8988T (cell line): ENCODE measurements at regions not wholly inside any gene's neighbourhood (a gene's known extent, or its start where the extent isn't known, plus 50 kb on each side); places are given as distances from the start of the nearest gene placed in this dataset.

ENCODE experiments used
- DNase-seq: peaks from one replicate; pipeline ENCODE4 v3.0.0; 2011

DNA sequence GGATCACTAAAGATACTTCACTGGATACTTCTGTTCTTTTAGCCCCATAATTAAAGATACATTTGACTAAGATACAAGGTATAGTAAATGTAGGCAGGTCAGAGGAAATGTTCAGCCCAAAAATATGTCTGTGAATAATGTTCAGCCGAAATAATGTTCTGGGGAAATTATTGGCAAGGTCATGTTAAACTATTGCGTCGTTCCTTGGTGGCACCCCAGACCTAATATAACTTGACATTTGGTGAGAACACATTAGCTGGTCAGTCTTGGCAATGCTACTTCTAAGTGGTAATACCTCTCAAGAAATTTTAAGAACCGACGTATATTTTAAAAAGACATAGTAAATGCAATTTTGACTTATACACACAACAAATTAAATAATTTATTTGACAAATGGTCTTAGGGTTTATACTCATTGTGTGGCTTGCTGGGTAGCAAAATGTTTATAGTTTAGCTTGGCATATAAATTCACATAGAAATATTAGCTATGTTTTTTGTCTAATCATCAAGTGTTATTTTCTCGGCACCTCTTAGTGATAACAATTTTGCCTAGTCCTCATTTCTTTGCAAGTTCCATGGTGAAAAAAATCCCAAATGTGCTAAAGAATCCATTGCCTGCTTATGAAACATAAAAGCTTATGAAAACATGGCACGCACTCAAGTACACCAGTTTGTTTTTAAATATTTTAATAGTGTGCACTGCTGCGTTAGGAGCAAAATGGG is 270.3 kb upstream of the NEBL start:
- no peak for DNase-seq

DNA sequence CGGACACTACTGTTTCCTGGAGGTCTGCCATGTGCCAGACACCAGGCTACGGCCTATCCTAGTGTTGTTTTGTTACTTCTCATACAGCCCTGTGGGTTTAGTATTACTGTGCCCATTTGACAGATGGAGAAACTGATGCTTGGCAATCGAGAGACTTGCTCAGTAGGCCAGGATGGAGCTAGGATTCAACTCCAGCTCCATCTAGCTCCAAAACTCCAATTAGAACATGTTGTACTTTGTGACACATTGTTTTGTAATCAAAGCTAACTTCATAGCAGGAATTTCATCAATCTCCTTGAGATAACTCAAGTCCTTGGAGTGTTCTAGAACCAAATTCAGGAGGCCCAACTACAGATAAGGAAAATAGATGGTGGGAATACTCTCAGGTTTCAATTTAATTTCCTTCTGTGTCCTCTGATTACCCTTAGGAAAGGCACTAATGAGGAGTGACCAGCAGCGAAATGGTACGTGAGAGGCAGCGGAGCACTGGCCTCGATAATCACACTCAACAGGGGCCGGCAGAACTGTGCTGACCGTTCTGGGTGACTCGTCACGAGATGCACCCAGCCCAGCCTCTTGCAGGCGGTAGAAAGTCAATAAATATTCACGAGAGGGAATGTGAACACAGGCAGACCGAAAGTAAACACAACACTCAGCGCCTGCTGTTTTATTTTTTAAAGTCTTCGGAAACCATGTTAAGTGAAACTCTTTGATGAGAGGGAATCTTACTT is 269.6 kb upstream of the NEBL start:
- DNase-seq = no peak

DNA sequence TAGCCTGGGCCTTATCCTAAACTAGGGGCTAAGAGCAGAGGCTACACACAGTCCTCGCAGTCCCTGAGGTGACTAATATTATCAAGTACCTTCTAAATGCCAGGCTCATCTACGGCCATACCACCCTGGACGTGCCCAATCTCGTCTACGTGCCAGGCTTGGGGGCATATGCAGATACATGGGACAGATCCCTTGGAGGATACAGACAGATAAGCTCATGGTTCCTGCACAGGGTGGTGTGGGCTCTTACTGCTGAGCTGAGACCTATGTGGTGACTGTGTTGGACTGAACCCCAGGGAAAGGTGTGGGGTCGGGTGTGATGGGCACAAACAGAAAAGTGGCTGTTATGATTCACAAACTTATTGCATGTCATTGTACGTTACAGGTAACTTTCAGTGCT is 268.4 kb upstream of the NEBL start:
- no peak for DNase-seq

DNA sequence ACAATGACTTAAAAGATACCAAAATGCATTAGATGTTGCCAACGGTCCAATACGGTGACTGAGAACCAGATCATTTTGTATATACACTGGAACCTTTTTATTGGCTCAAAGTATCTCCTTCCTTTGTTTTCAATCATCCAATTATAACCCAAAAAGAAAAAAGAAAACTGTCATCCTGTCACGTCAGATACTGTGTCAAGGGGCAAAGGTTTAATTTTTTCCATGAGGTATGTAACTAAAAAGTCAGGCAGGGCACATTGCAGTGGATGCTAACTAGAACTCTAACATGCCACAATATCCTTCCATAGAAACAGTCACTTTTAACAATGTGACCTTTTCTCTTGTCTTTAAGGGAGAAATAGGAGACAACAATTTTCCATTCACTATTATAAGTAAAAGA is 267.6 kb upstream of the NEBL start:
- no peak for DNase-seq

DNA sequence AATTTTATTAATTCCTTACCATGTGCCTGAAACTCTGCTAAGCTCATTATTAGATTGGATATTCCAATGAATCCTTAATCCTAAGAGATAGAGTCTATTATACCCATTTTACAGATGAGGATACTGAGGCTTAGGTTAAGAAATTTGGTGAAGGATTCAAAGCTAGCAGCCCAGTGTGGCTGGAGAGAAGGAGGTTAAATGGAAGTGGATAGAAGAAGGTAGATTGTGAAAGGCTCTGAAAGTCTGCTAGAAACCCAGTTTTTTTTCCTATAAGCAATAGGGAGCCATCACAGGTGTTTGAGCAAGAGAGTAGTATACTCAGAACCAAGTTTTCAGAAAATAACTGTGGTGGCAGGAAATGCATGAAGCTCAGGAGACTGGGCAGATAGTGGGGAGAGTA is 265.8 kb upstream of the NEBL start:
- DNase-seq = no peak

DNA sequence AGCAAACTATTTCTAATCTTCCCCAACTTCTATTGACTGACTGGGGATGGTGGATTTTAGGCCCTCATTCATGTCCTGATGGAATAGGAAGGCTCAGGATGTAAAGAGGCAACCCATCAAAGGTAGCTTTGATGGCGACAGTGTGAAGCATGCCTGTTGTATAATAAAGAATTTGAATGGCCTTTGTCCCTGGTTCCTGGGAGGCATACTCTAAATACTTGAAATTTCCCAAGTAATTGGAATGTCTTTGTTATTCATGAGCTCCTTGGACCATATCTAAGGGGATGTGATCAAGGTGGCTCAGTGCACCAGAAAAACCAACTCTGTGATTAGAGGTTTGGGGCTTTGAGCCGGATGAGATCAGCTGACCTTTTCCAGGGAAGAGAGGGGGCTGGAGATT is 264.5 kb upstream of the NEBL start:
- DNase-seq = no peak

DNA sequence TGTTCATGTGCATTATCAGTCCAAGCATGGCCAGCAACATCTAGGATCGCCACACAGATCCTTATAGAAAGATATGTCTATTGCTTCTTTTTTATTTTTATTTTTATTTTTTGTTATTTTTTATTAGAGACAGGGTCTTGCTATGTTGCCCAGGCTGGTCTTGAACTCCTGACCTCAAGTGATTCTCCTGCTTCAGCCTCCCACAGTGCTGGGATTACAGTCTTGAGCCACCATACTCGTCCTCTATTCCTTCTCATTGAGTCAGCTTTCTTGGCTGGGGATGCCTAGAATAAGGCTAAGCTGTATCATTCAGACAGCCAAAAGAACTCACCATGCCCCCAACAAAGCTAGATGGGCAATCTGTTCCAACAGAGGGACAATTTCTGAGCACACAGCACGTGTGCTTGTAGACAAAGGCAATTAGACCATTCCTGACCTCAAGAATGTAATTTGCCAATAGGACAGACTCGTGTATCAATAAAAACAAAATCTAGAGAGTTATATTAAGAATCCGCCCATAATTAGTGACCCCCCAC is 264.0 kb upstream of the NEBL start:
- no peak for DNase-seq

DNA sequence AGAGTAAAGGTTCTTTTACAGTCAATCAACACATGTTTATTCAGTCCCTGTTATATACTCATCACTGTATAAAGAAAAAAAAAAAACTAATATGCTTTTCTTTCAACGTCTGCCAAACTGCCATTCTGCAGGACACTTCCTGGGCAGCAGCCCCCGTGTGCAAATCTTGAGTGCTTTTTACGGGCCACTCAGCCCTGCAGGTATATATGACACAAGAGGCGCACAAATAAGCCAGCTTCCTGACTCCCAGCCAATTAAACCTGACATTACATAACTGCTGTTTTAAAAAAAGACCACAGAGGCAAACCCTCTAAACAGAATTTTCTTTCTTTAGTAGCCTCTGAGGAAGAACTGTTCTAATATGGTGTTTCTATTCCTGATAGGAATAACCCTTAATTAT is 263.0 kb upstream of the NEBL start:
- DNase-seq = no peak

DNA sequence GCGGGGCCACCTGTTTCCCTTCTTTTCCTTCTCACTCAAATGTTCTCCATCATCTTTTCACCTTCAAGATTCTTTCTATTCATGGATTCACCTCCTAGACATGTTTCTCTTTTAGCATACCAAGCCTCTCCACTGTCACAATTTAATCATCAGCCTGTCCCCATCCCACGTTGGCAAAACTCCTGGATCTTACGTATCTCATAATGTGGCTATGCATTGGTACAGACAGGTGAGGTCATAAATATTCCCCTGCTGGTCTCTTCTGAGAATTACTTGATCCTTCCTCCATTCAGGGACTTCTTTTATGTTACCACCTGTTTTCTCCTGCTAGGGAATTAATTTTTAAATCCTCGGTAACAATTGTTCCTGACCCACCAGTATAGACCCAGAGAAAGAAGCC is 262.6 kb upstream of the NEBL start:
- DNase-seq = no peak

DNA sequence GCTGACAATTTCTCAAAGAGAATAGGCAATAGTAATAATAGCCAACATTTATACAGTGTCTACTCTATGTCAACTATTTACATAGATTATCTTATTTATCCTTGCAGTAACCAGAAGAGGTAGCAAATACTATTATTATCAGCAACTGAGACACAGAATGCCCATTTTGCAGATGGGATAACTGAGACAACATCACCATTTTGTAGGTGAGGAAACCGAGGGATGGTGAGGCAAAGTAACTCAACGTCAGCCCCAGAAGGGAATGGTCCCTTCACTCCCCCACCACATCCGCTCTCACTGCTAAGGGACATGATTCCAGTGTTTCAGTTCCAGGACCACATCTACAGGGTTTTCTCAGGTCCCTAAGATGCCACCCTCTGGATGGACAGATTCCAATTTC is 261.2 kb upstream of the NEBL start:
- DNase-seq = no peak

DNA sequence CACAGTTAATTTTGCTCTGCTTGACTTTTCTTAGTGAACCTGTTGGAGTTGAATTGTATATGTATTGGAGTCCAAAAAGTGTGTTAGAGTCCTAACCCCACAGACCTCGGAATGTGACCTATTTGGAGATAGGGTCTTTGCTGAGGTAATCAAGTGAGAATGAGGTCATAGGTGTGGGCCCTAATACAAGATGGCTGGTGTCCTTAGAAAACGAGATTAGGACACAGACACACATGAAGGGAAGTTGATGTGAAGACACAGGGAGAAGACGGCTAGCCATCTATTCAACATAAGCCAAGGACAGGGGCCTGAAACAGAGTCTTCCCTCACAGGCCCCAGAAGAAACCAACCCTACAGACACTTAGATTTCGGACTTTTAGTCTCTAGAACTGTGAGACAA is 260.6 kb upstream of the NEBL start:
- DNase-seq = no peak

DNA sequence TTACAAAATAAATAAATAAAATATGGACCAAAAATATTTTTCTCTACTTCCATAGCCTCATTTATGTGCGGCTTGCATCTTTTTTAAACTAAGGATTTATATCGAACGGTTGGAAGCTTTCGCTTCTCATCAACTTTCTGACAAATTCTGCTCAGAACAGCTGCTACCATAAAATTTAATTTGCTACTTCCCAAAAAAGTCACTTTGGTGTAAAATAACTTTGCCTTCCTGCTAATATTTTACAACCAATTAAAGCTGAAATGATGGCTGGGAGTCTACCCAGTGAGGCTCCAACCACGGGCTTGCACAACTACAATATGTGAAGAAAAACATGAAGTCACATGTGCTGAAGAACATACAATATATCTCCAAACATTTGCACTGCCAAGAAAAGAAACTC is 253.1 kb upstream of the NEBL start:
- DNase-seq = no peak

DNA sequence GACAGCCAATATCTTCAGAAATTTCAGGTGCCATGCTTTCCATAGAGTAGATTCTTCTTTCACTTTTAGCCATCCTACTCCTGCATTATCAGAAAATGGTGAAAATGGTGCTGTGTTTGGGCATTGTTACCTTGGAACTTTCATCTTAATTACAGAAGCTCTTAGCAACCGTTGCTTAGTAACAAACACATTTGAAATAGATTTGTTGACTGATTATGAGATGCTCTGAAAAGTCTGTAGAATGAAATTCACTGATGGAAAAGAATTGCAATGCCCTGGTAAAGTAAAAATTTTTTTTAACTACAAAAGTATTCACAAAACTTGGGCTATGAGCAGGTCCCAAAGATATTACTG is 249.3 kb upstream of the NEBL start:
- no peak for DNase-seq

DNA sequence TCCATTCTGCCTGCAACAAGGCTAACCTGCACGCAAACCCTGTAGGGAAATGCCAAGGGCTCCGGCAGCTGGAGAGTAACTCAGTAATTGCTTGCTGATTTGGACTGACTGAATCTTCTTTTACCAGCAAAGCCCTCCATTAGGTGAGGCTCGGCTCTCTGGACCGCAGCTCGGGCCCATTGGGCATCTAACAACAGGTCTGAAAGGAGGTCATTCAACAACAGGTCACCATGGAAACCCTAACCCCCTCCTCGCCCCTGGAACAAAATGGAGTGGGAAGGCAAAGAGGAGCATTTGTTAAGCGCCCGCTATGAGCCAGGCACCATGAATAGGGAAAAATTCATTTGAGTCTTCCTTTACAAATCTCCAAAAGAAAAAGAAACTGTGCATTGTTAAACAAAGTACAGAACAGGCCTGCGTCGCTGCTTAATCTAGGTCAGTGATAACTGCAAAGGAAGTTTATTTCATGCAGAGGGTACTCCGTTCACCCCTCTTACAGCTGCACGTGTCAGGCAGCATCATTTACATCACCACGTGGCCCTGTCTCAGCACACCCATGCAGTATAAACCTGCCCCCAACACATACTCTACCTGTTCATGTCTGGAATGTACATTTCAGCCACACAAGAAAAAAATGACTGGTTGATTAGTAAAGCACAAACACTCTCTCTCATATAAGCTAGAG is 248.8 kb upstream of the NEBL start:
- DNase-seq = no peak

DNA sequence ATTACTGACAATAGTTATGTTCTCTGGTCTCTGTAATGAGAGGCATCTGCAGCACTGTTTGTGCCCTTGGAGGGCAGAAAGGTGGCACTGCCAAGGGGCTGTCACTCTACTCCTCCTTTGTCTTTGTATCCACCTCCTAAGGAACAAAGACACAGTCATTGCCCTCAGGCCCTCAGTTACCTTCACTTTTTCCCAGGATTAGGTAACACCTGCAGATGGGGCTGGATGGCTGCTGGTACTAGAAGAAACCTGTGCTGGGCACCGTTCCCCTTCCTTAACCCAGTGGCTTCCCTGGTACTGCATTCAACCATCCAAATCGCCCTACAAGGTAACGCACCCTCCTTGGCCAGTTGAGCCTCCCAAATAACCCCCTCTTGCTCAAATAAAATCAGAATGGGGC is 246.9 kb upstream of the NEBL start:
- no peak for DNase-seq

DNA sequence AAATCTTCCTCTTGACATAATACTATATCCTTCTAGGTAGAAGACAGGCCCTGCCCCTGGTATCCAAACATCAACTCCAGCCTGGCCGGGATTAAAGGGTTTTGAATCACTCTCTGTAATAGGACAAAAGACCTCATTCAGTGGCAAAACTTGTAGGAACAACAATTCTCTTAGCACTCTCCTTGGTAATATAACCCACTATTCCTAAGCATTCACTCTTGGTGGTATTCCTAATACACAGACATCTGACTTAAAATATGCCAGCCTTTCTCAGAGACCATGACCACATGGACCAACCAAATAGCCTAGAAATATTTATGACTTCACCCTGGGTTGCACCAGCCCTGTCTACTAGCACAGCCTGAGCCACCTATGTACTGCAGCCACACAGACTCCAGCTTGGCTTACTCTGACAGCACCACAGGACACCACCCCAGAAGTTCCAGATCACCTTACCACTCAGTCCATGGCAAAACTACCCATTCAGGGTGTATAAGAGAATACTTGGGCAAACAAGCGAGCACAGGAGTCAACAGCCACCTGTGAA is 244.9 kb upstream of the NEBL start:
- DNase-seq = no peak

DNA sequence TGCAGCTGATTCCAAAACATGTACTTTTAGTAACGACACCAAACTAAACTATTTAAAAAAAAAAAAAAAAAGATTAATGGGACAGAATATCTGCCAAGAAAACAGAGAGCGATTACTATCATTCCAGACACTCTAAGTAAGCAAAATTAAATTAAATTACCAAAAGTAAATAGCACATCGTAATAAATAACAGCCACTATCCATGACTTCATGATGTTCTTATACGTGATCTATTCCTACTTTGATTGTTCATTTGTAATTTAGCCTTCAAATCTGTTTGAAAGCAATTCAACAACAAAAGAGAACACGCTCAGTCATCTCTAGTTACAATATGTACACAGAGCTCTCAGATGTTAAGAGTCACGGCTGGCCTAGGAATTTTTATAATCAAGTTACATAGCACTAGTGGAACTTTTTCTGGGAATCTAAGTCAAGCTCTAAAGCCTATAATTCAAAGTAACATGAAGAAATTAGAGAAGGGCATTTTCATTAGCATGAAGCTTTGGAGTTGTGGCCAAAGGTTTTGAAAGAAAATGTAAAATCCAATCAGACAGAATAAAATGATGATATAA is 241.7 kb upstream of the NEBL start:
- DNase-seq = no peak

DNA sequence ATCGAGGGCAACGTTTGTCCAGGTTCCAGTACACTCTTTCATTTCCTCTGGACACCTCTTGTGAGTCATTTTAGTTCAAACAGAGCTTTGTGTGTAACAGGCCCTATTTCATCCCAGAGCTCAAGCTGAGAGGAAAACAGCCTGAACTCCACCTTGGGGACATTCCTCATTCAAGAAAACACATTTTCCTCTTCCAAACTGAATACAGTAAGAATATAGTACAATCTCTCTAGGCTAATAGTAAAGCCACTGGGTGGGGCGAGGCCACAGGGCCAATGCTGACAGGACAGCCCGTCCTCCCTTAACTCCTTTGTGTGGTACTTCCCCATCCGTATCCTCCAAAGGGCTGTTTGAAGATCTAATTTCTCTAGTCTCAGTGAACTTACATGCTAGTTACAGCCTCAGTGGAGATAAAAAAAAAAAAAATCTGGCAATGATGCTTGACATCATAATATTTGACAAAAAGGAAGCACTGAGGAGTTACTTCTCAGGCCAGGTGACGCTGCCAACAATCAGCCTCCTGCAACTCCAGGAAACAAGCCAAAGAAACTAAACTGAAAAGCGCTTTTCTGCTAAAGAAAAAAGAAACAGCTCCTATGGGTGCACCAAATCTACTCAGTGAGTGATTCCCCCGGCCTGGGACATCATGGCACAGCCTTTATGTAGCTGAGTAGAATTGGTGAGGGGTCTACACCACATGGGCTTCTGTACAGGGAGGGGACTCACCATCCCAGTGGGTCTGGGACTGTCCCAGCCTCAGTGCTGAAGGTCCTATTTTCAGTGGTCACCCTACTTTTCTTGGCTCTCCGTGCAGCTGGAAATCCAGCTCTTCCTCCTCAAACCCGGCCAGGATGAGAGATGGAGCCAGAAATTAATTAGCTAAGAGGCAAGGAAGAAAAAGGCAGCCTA is 238.2 kb upstream of the NEBL start:
- DNase-seq = no peak

DNA sequence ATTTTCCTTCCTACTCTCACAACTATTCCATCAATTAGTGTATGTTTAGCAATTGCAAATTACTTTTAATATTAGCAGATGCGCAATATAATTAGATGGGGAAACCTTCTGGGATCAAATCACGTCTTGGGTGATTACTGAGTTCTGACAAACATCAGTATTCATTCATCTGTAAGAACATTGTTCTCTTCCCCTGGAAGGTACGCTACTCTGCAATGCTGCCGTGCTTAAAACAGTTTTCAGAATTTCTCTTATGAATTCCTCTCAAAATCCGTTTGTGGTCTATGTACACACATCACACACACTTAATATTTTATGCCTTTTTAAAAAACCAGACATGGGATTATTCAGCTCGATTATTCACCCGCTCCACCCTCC is 237.5 kb upstream of the NEBL start:
- no peak for DNase-seq

DNA sequence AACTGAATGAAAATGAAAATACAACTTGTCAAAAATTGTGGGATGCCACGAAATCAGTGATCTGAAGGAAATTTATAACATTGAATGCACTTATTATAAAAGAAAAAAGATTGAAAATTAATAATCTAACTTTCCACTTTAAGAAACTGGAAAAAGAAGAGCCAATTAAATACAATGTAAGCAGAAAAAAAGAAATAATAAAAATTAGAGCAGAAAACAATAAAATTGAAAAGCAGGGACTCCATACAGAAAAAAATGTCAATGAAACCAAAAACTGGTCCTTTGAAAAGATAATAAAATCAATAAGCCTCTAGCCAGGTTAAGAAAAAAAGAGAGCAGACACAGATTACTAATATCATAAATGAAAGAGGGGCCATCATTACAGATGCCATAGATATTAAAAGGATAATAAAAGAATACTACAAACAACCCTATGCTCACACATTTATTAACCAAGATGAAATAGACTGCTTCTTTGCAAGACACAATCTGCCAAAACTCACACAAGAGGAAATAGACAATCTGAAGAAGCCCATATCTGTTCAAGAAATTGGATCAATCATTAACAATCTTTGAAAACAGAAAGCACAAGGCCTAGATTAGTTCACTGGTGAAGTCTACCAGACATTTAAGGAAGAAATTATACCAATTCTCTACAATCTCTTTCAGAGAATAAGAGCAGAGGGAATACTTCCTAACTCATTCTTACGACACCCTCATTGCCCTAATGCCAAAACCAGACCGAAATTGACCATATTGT is 233.8 kb upstream of the NEBL start:
- no peak for DNase-seq

DNA sequence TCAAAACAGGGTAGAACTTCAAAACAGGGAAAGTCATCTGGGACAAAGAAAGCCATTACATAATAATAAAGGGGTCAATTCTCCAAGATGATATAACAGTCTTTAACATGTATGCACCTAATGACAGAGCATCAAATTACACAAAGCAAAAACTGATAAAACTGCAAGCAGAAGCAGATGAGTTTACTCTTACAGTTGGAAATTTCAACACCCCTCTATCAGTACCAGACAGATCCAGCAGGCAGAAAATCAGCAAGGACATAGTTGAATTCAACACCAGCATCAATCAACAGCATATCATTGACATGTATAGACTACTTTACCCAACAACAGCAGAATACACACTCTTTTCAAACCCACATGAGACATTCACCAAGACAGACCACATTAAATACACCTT is 233.0 kb upstream of the NEBL start:
- no peak for DNase-seq
